Suprapubic skin (tissue), 4 donors: ENCODE measurements at regions not wholly inside any gene's neighbourhood (a gene's known extent, or its start where the extent isn't known, plus 50 kb on each side); places are given as distances from the start of the nearest gene placed in this dataset.

Source experiments
- POLR2A ChIP-seq, 2 donors: fragments of 450-650 bp; IDR thresholded peaks; one replicate each; pipeline ENCODE4 v1.6.1; 2017; ENCODE audit warnings: antibody characterized with exemption in 2 of 2, mild to moderate bottlenecking in 2 of 2, moderate library complexity in 2 of 2
- POLR2AphosphoS5 ChIP-seq, 3 donors: sonication (generic); formaldehyde crosslinking; IDR thresholded peaks; one replicate each; pipeline ENCODE4 v1.6.1; 2017; ENCODE audit warnings: antibody characterized with exemption in 3 of 3
- TF ChIP-seq, protein P1 (sequence below), 2 donors: fragments of 200-600 bp in 1 of 2; fragments of 450-650 bp in 1 of 2; sonication (generic) in 1 of 2; IDR thresholded peaks; one replicate each; pipeline ENCODE4 v1.5.1; 2016 to 2019; ENCODE audit warnings: antibody characterized with exemption in 2 of 2, mild to moderate bottlenecking in 1 of 2, moderate library complexity in 1 of 2

DNA sequence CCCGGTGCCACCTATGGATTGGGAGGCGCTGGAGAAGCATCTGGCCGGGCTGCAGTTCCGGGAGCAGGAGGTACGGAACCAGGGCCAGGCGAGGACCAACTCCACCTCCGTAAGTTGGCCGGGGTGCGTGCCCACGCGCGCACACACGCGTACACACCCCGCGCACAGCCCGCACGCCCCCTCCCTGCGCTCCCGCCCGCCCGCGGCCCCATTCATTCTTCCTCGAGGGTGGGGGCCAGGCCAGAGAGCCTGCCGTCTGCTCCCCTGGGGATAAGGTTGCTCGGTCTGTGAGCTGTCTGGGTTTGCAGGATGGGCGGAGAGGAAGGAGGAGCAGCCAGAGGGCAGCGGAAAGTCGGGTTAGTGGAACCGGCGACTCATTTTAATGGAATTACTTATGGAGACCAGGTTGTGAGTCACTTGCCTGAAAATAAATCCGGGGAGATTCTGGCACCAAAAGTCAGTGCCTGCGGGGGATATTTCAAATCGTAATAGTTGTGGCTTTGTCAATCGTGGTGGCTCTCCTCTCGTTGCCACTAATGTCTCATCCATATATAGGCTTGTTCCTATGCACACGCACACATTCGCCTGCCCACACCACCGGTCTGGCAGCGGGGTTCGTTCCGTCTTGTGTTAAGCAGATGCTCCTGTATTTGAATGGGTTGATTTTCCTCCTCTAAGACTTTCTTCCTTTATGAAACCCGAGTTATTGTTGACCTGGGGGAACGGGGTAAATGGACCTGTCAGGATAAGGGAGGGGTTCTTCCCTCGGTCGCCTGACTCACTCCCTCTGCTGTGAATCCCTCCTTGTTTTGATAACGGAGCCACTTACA is 223.4 kb upstream of the IL12A start:
- TF ChIP-seq, protein P1, sequence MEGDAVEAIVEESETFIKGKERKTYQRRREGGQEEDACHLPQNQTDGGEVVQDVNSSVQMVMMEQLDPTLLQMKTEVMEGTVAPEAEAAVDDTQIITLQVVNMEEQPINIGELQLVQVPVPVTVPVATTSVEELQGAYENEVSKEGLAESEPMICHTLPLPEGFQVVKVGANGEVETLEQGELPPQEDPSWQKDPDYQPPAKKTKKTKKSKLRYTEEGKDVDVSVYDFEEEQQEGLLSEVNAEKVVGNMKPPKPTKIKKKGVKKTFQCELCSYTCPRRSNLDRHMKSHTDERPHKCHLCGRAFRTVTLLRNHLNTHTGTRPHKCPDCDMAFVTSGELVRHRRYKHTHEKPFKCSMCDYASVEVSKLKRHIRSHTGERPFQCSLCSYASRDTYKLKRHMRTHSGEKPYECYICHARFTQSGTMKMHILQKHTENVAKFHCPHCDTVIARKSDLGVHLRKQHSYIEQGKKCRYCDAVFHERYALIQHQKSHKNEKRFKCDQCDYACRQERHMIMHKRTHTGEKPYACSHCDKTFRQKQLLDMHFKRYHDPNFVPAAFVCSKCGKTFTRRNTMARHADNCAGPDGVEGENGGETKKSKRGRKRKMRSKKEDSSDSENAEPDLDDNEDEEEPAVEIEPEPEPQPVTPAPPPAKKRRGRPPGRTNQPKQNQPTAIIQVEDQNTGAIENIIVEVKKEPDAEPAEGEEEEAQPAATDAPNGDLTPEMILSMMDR (IDR thresholded peaks at IDR 0.05), result no peak
- TF ChIP-seq POLR2A (IDR thresholded peaks at IDR 0.05), result no peak
- peak in 1 of 3 donors; percentile 28 for TF ChIP-seq POLR2AphosphoS5 (IDR thresholded peaks at IDR 0.05)
